UCSD-AML1 (cell line): ENCODE measurements at regions not wholly inside any gene's neighbourhood (a gene's known extent, or its start where the extent isn't known, plus 50 kb on each side); places are given as distances from the start of the nearest gene placed in this dataset.

Experiments used
- DNase-seq: peaks from one replicate; lab custom pipeline; 2025; ENCODE audit not compliant: unreplicated experiment; lab: John Stamatoyannopoulos, UW

GRCh38 chr1:164951508-164951907 is 392.5 kb downstream of the PBX1 start:
- DNase-seq: no peak

GRCh38 chr1:164950541-164950986 is 391.6 kb downstream of the PBX1 start:
- DNase-seq: no peak

- no peak for DNase-seq
Observed at GRCh38 chr1:164949771-164950471, 390.9 kb downstream of the PBX1 start.

- no peak for DNase-seq
Observed at GRCh38 chr1:164948101-164948500, 389.1 kb downstream of the PBX1 start.

- no peak for DNase-seq
Observed at GRCh38 chr1:164937291-164937690, 378.3 kb downstream of the PBX1 start.

GRCh38 chr1:164932580-164932979 is 373.6 kb downstream of the PBX1 start:
- no peak for DNase-seq

GRCh38 chr1:164930833-164931232 is 371.8 kb downstream of the PBX1 start:
- DNase-seq: no peak

GRCh38 chr1:164930241-164930640 is 371.3 kb downstream of the PBX1 start:
- DNase-seq: no peak

- no peak for DNase-seq
Observed at GRCh38 chr1:164928232-164928812, 369.3 kb downstream of the PBX1 start.

- no peak for DNase-seq
Observed at GRCh38 chr1:164926107-164926506, 367.1 kb downstream of the PBX1 start.

GRCh38 chr1:164922585-164922984 is 363.6 kb downstream of the PBX1 start:
- no peak for DNase-seq

GRCh38 chr1:164921493-164921892 is 362.5 kb downstream of the PBX1 start:
- DNase-seq: no peak

- no peak for DNase-seq
Observed at GRCh38 chr1:164918140-164918539, 359.2 kb downstream of the PBX1 start.

GRCh38 chr1:164914208-164914607 is 355.2 kb downstream of the PBX1 start:
- DNase-seq: no peak

GRCh38 chr1:164912290-164912689 is 353.3 kb downstream of the PBX1 start:
- DNase-seq: no peak

- no peak for DNase-seq
Observed at GRCh38 chr1:164910671-164911070, 351.7 kb downstream of the PBX1 start.

- no peak for DNase-seq
Observed at GRCh38 chr1:164907666-164908065, 348.7 kb downstream of the PBX1 start.

GRCh38 chr1:164905869-164906268 is 346.9 kb downstream of the PBX1 start:
- no peak for DNase-seq

- DNase-seq: no peak
Observed at GRCh38 chr1:164902491-164902890, 343.5 kb downstream of the PBX1 start.
